GM12875 (cell line): ENCODE measurements at regions not wholly inside any gene's neighbourhood (a gene's known extent, or its start where the extent isn't known, plus 50 kb on each side); places are given as distances from the start of the nearest gene placed in this dataset.

Experiments used
- H3K4me3 ChIP-seq: one replicate; pipeline ENCODE4 v1.5.1; 2011; ENCODE audit warnings: low read depth, low read length, control low read depth
- CTCF ChIP-seq: IDR thresholded peaks from 2 replicates; pipeline ENCODE4 v1.5.1; 2011; ENCODE audit warnings: low read depth, mild to moderate bottlenecking, control low read depth, inconsistent platforms, low read length, moderate library complexity, borderline replicate concordance; ENCODE audit not compliant: insufficient read depth

GRCh38 chr6:164436976-164437375, 872.4 kb downstream of the C6orf118 start:
- no peak for TF ChIP-seq CTCF
- no peak overlapping the region for H3K4me3 ChIP-seq

GRCh38 chr6:164427728-164428402, 881.5 kb downstream of the C6orf118 start:
- TF ChIP-seq CTCF: no peak
- no peak overlapping the region for H3K4me3 ChIP-seq

- no peak overlapping the region for H3K4me3 ChIP-seq
- no peak for TF ChIP-seq CTCF
Measured at GRCh38 chr6:164424489-164424888, 884.9 kb downstream of the C6orf118 start.

- no peak overlapping the region for H3K4me3 ChIP-seq
- TF ChIP-seq CTCF: no peak
Measured at GRCh38 chr6:164419099-164419498, 890.3 kb downstream of the C6orf118 start.

- no peak overlapping the region for H3K4me3 ChIP-seq
- no peak for TF ChIP-seq CTCF
Measured at GRCh38 chr6:164418262-164418588, 891.2 kb downstream of the C6orf118 start.

- H3K4me3 ChIP-seq: no peak overlapping the region
- TF ChIP-seq CTCF: no peak
Measured at GRCh38 chr6:164417537-164418261, 891.7 kb downstream of the C6orf118 start.

GRCh38 chr6:164415832-164416563, 893.4 kb downstream of the C6orf118 start:
- H3K4me3 ChIP-seq: no peak overlapping the region
- no peak for TF ChIP-seq CTCF
